IMR-90 (cell line): ENCODE measurements at regions not wholly inside any gene's neighbourhood (a gene's known extent, or its start where the extent isn't known, plus 50 kb on each side); places are given as distances from the start of the nearest gene placed in this dataset.

Experiments used
- BHLHE40 ChIP-seq: fragments of 150-350 bp; IDR thresholded peaks from 2 replicates; pipeline ENCODE4 v1.6.1; 2016; ENCODE audit warnings: mild to moderate bottlenecking, low read depth, low read length
- CEBPB ChIP-seq: IDR thresholded peaks from 2 replicates; pipeline ENCODE4 v1.6.1; 2012; ENCODE audit warnings: low read depth, low read length, improper control_type of control experiment
- CHD1 ChIP-seq: IDR thresholded peaks from 2 replicates; pipeline ENCODE4 v1.6.1; 2012; ENCODE audit warnings: low read depth, low read length, improper control_type of control experiment
- ELK1 ChIP-seq: fragments of 150-350 bp; IDR thresholded peaks from 2 replicates; pipeline ENCODE4 v1.6.1; 2016; ENCODE audit warnings: low read depth, mild to moderate bottlenecking, low read length, moderate library complexity, borderline replicate concordance
- MAFK ChIP-seq: IDR thresholded peaks from 2 replicates; pipeline ENCODE4 v1.6.1; 2012; ENCODE audit warnings: low read depth, low read length, improper control_type of control experiment
- MAZ ChIP-seq: IDR thresholded peaks from 2 replicates; pipeline ENCODE4 v1.6.1; 2012; ENCODE audit warnings: low read depth, mild to moderate bottlenecking, low read length, improper control_type of control experiment, moderate library complexity, borderline replicate concordance
- MXI1 ChIP-seq: IDR thresholded peaks from 2 replicates; pipeline ENCODE4 v1.6.1; 2012; ENCODE audit warnings: low read depth, mild to moderate bottlenecking, low read length, moderate library complexity, borderline replicate concordance
- POLR2A ChIP-seq: IDR thresholded peaks from 2 replicates; pipeline ENCODE4 v1.6.1; 2012; ENCODE audit warnings: mild to moderate bottlenecking, low read depth, low read length
- RAD21 ChIP-seq: IDR thresholded peaks from 2 replicates; pipeline ENCODE4 v1.6.1; 2012; ENCODE audit warnings: low read length, improper control_type of control experiment
- RCOR1 ChIP-seq: IDR thresholded peaks from 2 replicates; pipeline ENCODE4 v1.6.1; 2012; ENCODE audit warnings: mild to moderate bottlenecking, low read length, improper control_type of control experiment; ENCODE audit not compliant: insufficient replicate concordance
- RFX5 ChIP-seq: IDR thresholded peaks from 2 replicates; pipeline ENCODE4 v1.8.0; 2012; ENCODE audit warnings: low read depth, mild to moderate bottlenecking, low read length, moderate library complexity
- SMC3 ChIP-seq: fragments of 150-350 bp; IDR thresholded peaks from 2 replicates; pipeline ENCODE4 v1.6.1; 2016; ENCODE audit warnings: low read depth, mild to moderate bottlenecking, antibody characterized with exemption, low read length, moderate library complexity
- TF ChIP-seq, protein P1 (sequence below): conservative IDR thresholded peaks from 2 replicates; pipeline ENCODE4 v1.5.1; 2012; ENCODE audit warnings: mild to moderate bottlenecking, low read depth, low read length, improper control_type of control experiment
- TF ChIP-seq, protein P2 (sequence below): fragments of 150-350 bp; IDR thresholded peaks from 2 replicates; pipeline ENCODE4 v1.6.1; 2017; ENCODE audit warnings: mild to moderate bottlenecking, antibody characterized with exemption, low read length, low read depth

DNA sequence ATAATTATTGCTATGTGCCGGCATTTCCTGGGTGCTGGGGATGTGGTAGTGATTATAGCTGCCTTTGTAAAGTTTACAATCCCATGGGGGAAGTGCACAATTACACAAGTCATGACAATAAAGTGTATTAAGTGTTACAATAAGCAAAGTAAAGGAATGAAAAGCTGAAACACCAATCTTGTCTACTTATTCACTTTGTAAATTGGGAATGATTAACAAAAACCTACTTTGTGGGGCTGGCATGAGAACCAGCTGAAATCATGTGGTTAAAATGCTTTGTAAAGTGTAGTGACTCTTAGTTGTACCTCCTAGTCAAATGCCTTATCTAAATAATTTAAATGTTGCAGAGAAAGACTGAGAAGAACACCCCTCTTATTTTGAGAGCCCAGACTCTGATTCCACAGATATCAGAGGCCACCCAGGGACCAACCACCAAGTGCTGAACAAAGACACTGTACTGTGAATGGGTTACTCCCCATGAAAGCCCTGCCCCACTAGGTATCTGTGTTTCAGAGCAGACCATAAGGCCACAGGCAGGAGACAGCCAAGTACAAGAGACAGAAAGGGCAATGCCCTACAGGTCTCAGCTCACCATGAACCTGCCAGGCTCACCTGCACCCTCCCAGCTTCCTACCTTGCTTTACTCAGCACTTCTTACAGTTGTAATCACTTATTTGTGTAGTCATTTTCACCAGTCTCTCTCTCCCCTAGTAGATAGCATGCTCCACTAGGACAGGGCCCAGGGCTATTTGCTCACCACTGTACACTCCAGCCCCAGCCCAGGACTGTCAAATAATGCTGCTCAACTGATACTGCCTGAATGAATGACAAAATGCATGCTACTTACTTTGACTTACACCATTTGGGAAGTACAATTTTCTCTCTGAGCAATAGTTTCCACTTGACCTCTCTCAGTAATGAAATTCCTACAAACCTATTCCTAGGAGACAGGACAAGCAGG lies 101.6 kb upstream of the APC start:
- TF ChIP-seq, protein P1, sequence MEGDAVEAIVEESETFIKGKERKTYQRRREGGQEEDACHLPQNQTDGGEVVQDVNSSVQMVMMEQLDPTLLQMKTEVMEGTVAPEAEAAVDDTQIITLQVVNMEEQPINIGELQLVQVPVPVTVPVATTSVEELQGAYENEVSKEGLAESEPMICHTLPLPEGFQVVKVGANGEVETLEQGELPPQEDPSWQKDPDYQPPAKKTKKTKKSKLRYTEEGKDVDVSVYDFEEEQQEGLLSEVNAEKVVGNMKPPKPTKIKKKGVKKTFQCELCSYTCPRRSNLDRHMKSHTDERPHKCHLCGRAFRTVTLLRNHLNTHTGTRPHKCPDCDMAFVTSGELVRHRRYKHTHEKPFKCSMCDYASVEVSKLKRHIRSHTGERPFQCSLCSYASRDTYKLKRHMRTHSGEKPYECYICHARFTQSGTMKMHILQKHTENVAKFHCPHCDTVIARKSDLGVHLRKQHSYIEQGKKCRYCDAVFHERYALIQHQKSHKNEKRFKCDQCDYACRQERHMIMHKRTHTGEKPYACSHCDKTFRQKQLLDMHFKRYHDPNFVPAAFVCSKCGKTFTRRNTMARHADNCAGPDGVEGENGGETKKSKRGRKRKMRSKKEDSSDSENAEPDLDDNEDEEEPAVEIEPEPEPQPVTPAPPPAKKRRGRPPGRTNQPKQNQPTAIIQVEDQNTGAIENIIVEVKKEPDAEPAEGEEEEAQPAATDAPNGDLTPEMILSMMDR = no peak
- TF ChIP-seq POLR2A (no peak), CEBPB (no peak), RFX5 (no peak), SMC3 (no peak), RAD21 (no peak), ELK1 (no peak), BHLHE40 (no peak), MXI1 (no peak), MAFK (no peak), RCOR1 (no peak), MAZ (no peak), CHD1 (no peak)
- TF ChIP-seq, protein P2, sequence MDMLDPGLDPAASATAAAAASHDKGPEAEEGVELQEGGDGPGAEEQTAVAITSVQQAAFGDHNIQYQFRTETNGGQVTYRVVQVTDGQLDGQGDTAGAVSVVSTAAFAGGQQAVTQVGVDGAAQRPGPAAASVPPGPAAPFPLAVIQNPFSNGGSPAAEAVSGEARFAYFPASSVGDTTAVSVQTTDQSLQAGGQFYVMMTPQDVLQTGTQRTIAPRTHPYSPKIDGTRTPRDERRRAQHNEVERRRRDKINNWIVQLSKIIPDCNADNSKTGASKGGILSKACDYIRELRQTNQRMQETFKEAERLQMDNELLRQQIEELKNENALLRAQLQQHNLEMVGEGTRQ = no peak
